GM12878 (cell line): ENCODE measurements at regions not wholly inside any gene's neighbourhood (a gene's known extent, or its start where the extent isn't known, plus 50 kb on each side); places are given as distances from the start of the nearest gene placed in this dataset.
A peak's percentile ranks its signal among the peaks of the same experiment; 100 is the strongest.

ENCODE experiments used
- CBX5 ChIP-seq: sonication (generic); IDR thresholded peaks from 2 replicates; pipeline ENCODE4 v1.6.1; 2016; ENCODE audit warnings: low read depth, moderate library complexity, mild to moderate bottlenecking, inconsistent platforms
- EGR1 ChIP-seq, 2 experiments: IDR thresholded peaks; 1 replicate in 1 of 2; 2 replicates in 1 of 2; pipeline ENCODE4 v1.6.1; 2011 to 2012; ENCODE audit warnings: low read depth in 2 of 2, low read length in 2 of 2, borderline replicate concordance in 1 of 2, mild to moderate bottlenecking in 1 of 2, moderate library complexity in 1 of 2
- EZH2 ChIP-seq: IDR thresholded peaks from 2 replicates; pipeline ENCODE4 v1.6.1; 2012; ENCODE audit warnings: low read depth, mild to moderate bottlenecking, control low read depth, inconsistent platforms, low read length, borderline replicate concordance; ENCODE audit not compliant: control insufficient read depth
- FOS ChIP-seq: IDR thresholded peaks from 3 replicates; pipeline ENCODE4 v1.6.1; 2011; ENCODE audit warnings: borderline replicate concordance; ENCODE audit not compliant: insufficient read length; ENCODE audit errors: extremely low read depth
- FOXM1 ChIP-seq: IDR thresholded peaks from 2 replicates; pipeline ENCODE4 v1.6.1; 2012; ENCODE audit warnings: low read depth, mild to moderate bottlenecking, inconsistent platforms, low read length, moderate library complexity
- IKZF2 ChIP-seq, 2 experiments: fragments of 450-650 bp; IDR thresholded peaks; 2 replicates each; pipeline ENCODE4 v1.6.1; 2017; ENCODE audit warnings: mild to moderate bottlenecking in 2 of 2, moderate library complexity in 2 of 2
- MEF2B ChIP-seq: fragments of 450-650 bp; IDR thresholded peaks from 2 replicates; pipeline ENCODE4 v1.6.1; 2018; ENCODE audit warnings: mild to moderate bottlenecking, moderate library complexity; ENCODE audit not compliant: partially characterized antibody, poor library complexity, severe bottlenecking
- MYB ChIP-seq: fragments of 150-350 bp; IDR thresholded peaks from 2 replicates; pipeline ENCODE4 v1.6.1; 2014; ENCODE audit warnings: mild to moderate bottlenecking, low read depth, low read length, borderline replicate concordance
- NR2C2 ChIP-seq: IDR thresholded peaks from 2 replicates; pipeline ENCODE4 v1.6.1; 2011; ENCODE audit warnings: borderline replicate concordance, low read depth; ENCODE audit not compliant: control insufficient read depth, insufficient read length
- NRF1 ChIP-seq: conservative IDR thresholded peaks from 2 replicates; pipeline ENCODE4 v1.6.1; 2011; ENCODE audit warnings: mild to moderate bottlenecking, low read depth, low read length, improper control_type of control experiment
- PML ChIP-seq: IDR thresholded peaks from 2 replicates; pipeline ENCODE4 v1.6.1; 2012; ENCODE audit warnings: low read length, inconsistent platforms
- RAD21 ChIP-seq: IDR thresholded peaks from 2 replicates; pipeline ENCODE4 v1.6.1; 2011; ENCODE audit warnings: mild to moderate bottlenecking, low read depth, low read length, moderate library complexity; ENCODE audit not compliant: insufficient read depth
- RAD51 ChIP-seq: fragments of 450-650 bp; IDR thresholded peaks from 2 replicates; pipeline ENCODE4 v1.6.1; 2016; ENCODE audit warnings: moderate library complexity, mild to moderate bottlenecking, inconsistent platforms
- RB1 ChIP-seq: fragments of 450-650 bp; formaldehyde crosslinking; IDR thresholded peaks from 2 replicates; pipeline ENCODE4 v1.6.1; 2017; ENCODE audit warnings: mild to moderate bottlenecking, borderline replicate concordance
- RUNX3 ChIP-seq: IDR thresholded peaks from 2 replicates; pipeline ENCODE4 v1.6.1; 2012; ENCODE audit warnings: low read length, inconsistent platforms
- SP1 ChIP-seq: IDR thresholded peaks from one replicate; pipeline ENCODE4 v1.6.1; 2011; ENCODE audit warnings: low read depth, low read length
- SUZ12 ChIP-seq: fragments of 200-600 bp; sonication (generic); IDR thresholded peaks from one replicate; pipeline ENCODE4 v1.6.1; 2018; ENCODE audit warnings: antibody characterized with exemption, mild to moderate bottlenecking; ENCODE audit not compliant: unreplicated experiment
- ZNF384 ChIP-seq: IDR thresholded peaks from 2 replicates; pipeline ENCODE4 v1.6.1; 2012; ENCODE audit warnings: low read depth, mild to moderate bottlenecking, low read length, improper control_type of control experiment, borderline replicate concordance
- TF ChIP-seq, protein P1 (sequence below): IDR thresholded peaks from 2 replicates; pipeline ENCODE4 v1.6.1; 2012; ENCODE audit warnings: low read depth, low read length, improper control_type of control experiment
- TF ChIP-seq, protein P2 (sequence below): fragments of 450-650 bp; IDR thresholded peaks from 2 replicates; pipeline ENCODE4 v1.6.1; 2017; ENCODE audit warnings: mild to moderate bottlenecking, moderate library complexity
- TF ChIP-seq, protein P3 (sequence below): fragments of 450-650 bp; IDR thresholded peaks from 2 replicates; pipeline ENCODE4 v1.6.1; 2016; ENCODE audit warnings: mild to moderate bottlenecking
- TF ChIP-seq, protein P4 (sequence below): fragments of 450-650 bp; IDR thresholded peaks from 2 replicates; pipeline ENCODE4 v1.6.1; 2018; ENCODE audit warnings: borderline replicate concordance, mild to moderate bottlenecking; ENCODE audit not compliant: partially characterized antibody

DNA sequence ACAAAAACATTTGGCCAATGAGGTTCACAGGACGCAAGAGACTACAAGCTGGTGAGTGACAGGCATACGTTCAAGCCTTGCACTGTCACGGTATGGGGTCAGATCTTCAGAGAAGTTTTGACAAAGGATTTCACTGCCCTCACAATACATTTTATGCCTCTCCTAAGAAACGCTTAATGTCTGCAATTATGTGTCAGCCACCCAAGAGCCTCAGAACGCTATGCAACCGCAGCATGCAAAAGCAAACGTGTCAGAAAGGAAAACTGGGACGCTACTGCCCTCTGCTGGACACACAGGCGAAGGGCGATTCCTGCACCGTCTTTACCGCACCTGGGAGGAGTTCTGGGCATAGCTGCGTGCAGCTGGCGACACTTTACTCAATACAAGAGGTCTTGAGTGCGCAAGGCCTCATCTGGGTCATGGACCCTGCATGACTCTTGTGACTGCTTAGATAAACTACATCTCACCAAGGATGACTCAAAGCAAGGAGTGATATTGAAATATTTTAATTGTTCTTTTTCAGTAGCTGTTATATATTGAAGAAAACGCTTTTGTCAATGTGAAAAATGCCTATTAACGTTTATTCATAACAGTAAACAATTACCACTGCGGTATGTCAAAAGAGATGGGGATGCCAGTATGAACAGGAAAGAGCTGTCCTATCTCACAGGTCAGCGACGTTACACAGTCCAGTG is 147.6 kb upstream of the FRG1 start (continued):
- no peak for TF ChIP-seq EZH2
- TF ChIP-seq RB1 = no peak
- TF ChIP-seq, protein P1, sequence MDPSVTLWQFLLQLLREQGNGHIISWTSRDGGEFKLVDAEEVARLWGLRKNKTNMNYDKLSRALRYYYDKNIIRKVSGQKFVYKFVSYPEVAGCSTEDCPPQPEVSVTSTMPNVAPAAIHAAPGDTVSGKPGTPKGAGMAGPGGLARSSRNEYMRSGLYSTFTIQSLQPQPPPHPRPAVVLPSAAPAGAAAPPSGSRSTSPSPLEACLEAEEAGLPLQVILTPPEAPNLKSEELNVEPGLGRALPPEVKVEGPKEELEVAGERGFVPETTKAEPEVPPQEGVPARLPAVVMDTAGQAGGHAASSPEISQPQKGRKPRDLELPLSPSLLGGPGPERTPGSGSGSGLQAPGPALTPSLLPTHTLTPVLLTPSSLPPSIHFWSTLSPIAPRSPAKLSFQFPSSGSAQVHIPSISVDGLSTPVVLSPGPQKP = no peak
- TF ChIP-seq SP1 = no peak
- peak; percentile 56 for TF ChIP-seq RUNX3
- peak; percentile 84 for TF ChIP-seq RAD21
- no peak for TF ChIP-seq NR2C2
- TF ChIP-seq ZNF384 = no peak
- TF ChIP-seq CBX5 = no peak
- TF ChIP-seq, protein P2, sequence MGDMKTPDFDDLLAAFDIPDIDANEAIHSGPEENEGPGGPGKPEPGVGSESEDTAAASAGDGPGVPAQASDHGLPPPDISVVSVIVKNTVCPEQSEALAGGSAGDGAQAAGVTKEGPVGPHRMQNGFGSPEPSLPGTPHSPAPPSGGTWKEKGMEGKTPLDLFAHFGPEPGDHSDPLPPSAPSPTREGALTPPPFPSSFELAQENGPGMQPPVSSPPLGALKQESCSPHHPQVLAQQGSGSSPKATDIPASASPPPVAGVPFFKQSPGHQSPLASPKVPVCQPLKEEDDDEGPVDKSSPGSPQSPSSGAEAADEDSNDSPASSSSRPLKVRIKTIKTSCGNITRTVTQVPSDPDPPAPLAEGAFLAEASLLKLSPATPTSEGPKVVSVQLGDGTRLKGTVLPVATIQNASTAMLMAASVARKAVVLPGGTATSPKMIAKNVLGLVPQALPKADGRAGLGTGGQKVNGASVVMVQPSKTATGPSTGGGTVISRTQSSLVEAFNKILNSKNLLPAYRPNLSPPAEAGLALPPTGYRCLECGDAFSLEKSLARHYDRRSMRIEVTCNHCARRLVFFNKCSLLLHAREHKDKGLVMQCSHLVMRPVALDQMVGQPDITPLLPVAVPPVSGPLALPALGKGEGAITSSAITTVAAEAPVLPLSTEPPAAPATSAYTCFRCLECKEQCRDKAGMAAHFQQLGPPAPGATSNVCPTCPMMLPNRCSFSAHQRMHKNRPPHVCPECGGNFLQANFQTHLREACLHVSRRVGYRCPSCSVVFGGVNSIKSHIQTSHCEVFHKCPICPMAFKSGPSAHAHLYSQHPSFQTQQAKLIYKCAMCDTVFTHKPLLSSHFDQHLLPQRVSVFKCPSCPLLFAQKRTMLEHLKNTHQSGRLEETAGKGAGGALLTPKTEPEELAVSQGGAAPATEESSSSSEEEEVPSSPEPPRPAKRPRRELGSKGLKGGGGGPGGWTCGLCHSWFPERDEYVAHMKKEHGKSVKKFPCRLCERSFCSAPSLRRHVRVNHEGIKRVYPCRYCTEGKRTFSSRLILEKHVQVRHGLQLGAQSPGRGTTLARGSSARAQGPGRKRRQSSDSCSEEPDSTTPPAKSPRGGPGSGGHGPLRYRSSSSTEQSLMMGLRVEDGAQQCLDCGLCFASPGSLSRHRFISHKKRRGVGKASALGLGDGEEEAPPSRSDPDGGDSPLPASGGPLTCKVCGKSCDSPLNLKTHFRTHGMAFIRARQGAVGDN = no peak
- no peak for TF ChIP-seq EGR1 (IDR thresholded peaks at IDR 0.05; ENCODE audit: borderline replicate concordance in 1 of 2, low read depth in 2 of 2, low read length in 2 of 2)
- TF ChIP-seq MEF2B = no peak
- TF ChIP-seq FOXM1 = no peak
- TF ChIP-seq RAD51 = no peak
- no peak for TF ChIP-seq IKZF2 (IDR thresholded peaks at IDR 0.05)
- TF ChIP-seq, protein P3, sequence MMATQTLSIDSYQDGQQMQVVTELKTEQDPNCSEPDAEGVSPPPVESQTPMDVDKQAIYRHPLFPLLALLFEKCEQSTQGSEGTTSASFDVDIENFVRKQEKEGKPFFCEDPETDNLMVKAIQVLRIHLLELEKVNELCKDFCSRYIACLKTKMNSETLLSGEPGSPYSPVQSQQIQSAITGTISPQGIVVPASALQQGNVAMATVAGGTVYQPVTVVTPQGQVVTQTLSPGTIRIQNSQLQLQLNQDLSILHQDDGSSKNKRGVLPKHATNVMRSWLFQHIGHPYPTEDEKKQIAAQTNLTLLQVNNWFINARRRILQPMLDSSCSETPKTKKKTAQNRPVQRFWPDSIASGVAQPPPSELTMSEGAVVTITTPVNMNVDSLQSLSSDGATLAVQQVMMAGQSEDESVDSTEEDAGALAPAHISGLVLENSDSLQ = peak; percentile 43; the same call in 1 of the 2 replicates
- TF ChIP-seq FOS = no peak
- no peak for TF ChIP-seq MYB
- no peak for TF ChIP-seq NRF1
- TF ChIP-seq, protein P4, sequence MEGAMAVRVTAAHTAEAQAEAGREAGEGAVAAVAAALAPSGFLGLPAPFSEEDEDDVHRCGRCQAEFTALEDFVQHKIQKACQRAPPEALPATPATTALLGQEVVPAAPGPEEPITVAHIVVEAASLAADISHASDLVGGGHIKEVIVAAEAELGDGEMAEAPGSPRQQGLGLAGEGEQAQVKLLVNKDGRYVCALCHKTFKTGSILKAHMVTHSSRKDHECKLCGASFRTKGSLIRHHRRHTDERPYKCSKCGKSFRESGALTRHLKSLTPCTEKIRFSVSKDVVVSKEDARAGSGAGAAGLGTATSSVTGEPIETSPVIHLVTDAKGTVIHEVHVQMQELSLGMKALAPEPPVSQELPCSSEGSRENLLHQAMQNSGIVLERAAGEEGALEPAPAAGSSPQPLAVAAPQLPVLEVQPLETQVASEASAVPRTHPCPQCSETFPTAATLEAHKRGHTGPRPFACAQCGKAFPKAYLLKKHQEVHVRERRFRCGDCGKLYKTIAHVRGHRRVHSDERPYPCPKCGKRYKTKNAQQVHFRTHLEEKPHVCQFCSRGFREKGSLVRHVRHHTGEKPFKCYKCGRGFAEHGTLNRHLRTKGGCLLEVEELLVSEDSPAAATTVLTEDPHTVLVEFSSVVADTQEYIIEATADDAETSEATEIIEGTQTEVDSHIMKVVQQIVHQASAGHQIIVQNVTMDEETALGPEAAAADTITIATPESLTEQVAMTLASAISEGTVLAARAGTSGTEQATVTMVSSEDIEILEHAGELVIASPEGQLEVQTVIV = no peak
- no peak for TF ChIP-seq SUZ12
- no peak for TF ChIP-seq PML
